B cell (primary cell): ENCODE measurements at regions not wholly inside any gene's neighbourhood (a gene's known extent, or its start where the extent isn't known, plus 50 kb on each side); places are given as distances from the start of the nearest gene placed in this dataset.

ENCODE experiments used
- ATAC-seq: fragments of 200-7000 bp; cut with Tn5 transposase; one replicate; pipeline ENCODE4 v1.10.0; 2021; ENCODE audit warnings: low read depth, mild to moderate bottlenecking, moderate number of reproducible peaks, moderate library complexity
- CTCF ChIA-PET: fragments of 350-600 bp; sonication (Branson Sonifier 250); formaldehyde crosslinking; loops from one replicate; lab custom pipeline; 2021; ENCODE audit warnings: antibody characterized with exemption, inconsistent platforms; lab: Charles Lee
- POLR2A ChIA-PET: fragments of 350-600 bp; sonication (Branson Sonifier 250); formaldehyde crosslinking; loops from one replicate; lab custom pipeline; 2021; ENCODE audit warnings: antibody characterized with exemption; lab: Charles Lee
- DNase-seq: peaks from one replicate; pipeline ENCODE4 v3.0.0; 2013
- H2AFZ ChIP-seq: 2 replicates; pipeline ENCODE4 v1.6.1; 2012; ENCODE audit warnings: mild to moderate bottlenecking, low read depth, low read length; ENCODE audit not compliant: insufficient read depth, poor library complexity, severe bottlenecking
- H3K27ac ChIP-seq, 2 donors: 1 replicate in 1 of 2; 2 replicates in 1 of 2; pipeline ENCODE4 v1.5.1; 2012 to 2013; ENCODE audit warnings: low read length in 2 of 2, mild to moderate bottlenecking in 2 of 2, moderate library complexity in 1 of 2
- H3K27me3 ChIP-seq, 4 experiments: fragments of 200-600 bp in 1 of 4; sonication (generic) in 1 of 4; replicated peaks in 1 of 4; 1 replicate in 2 of 4; 2 replicates in 2 of 4; pipeline versions ENCODE4 v1.6.1 to v1.7.0; 2013 to 2016; ENCODE audit warnings: low read length in 3 of 4, mild to moderate bottlenecking in 2 of 4, mixed read lengths in 1 of 4, moderate library complexity in 1 of 4; ENCODE audit not compliant: insufficient read depth in 4 of 4, control insufficient read depth in 3 of 4; ENCODE audit errors: control extremely low read depth in 1 of 4
- H3K36me3 ChIP-seq, 2 experiments: replicated peaks in 1 of 2; 1 replicate in 1 of 2; 2 replicates in 1 of 2; pipeline versions ENCODE4 v1.6.1 to v1.7.1; 2013; ENCODE audit warnings: low read length in 1 of 2; ENCODE audit not compliant: insufficient read depth in 2 of 2, control insufficient read depth in 1 of 2; ENCODE audit errors: control extremely low read depth in 1 of 2, extremely low read depth in 1 of 2
- H3K4me1 ChIP-seq, 2 donors: fragments of 200-600 bp in 1 of 2; sonication (generic) in 1 of 2; 1 replicate in 1 of 2; 2 replicates in 1 of 2; pipeline versions ENCODE4 v1.5.1 to v1.6.1; 2013 to 2017; ENCODE audit warnings: low read length in 2 of 2; ENCODE audit not compliant: control insufficient read depth in 2 of 2, insufficient read depth in 2 of 2
- H3K4me2 ChIP-seq: replicated peaks from 2 replicates; pipeline ENCODE3; 2012; ENCODE audit warnings: mild to moderate bottlenecking, low read depth, low read length; ENCODE audit not compliant: poor library complexity, severe bottlenecking
- H3K4me3 ChIP-seq, 5 experiments: fragments of 200-600 bp in 1 of 5; sonication (generic) in 1 of 5; 1 replicate in 3 of 5; 2 replicates in 2 of 5; pipeline versions ENCODE4 v1.5.1 to v1.7.0; 2011 to 2016; ENCODE audit warnings: low read length in 4 of 5, mild to moderate bottlenecking in 4 of 5, low read depth in 2 of 5, control low read depth in 1 of 5, moderate library complexity in 1 of 5; ENCODE audit not compliant: insufficient read depth in 1 of 5; ENCODE audit errors: control extremely low read depth in 1 of 5, extremely low read depth in 1 of 5
- H3K79me2 ChIP-seq: fragments of 200-600 bp; sonication (generic); one replicate; pipeline ENCODE4 v1.6.0; 2016; ENCODE audit warnings: low read length; ENCODE audit not compliant: control insufficient read depth, insufficient read depth
- H3K9ac ChIP-seq: fragments of 200-600 bp; sonication (generic); 2 replicates; pipeline ENCODE4 v1.6.1; 2017; ENCODE audit warnings: mild to moderate bottlenecking, low read length, moderate library complexity
- H3K9me3 ChIP-seq, 3 donors: one replicate each; pipeline versions ENCODE4 v1.6.1 to v1.7.1; 2013; ENCODE audit warnings: low read length in 2 of 3; ENCODE audit not compliant: control insufficient read depth in 2 of 3, insufficient read depth in 1 of 3; ENCODE audit errors: control extremely low read depth in 1 of 3
- H4K20me1 ChIP-seq: 2 replicates; pipeline ENCODE4 v1.6.0; 2012; ENCODE audit warnings: mild to moderate bottlenecking, low read length; ENCODE audit not compliant: insufficient read depth, control insufficient read depth, poor library complexity, severe bottlenecking
- H3K27ac Mint-ChIP-seq: one replicate; pipeline ENCODE4 v1.8.0; 2021; ENCODE audit warnings: mixed read lengths
- H3K27me3 Mint-ChIP-seq: one replicate; pipeline ENCODE4 v1.8.0; 2021; ENCODE audit warnings: mixed read lengths
- H3K4me1 Mint-ChIP-seq: one replicate; pipeline ENCODE4 v1.8.0; 2021; ENCODE audit warnings: mixed read lengths
- H3K4me3 Mint-ChIP-seq: one replicate; pipeline ENCODE4 v1.8.0; 2021; ENCODE audit warnings: mixed read lengths
- H3K9me3 Mint-ChIP-seq: one replicate; pipeline ENCODE4 v1.8.0; 2022; ENCODE audit warnings: mixed read lengths; ENCODE audit not compliant: insufficient read depth
- CTCF ChIP-seq: fragments of 200-600 bp; IDR thresholded peaks from one replicate; pipeline ENCODE4 v1.8.0; 2022; ENCODE audit warnings: antibody characterized with exemption, mild to moderate bottlenecking
- EZH2 ChIP-seq: IDR thresholded peaks from 2 replicates; pipeline ENCODE4 v1.6.1; 2012; ENCODE audit warnings: borderline replicate concordance, low read depth, mild to moderate bottlenecking, moderate library complexity, low read length; ENCODE audit not compliant: insufficient read depth, poor library complexity, severe bottlenecking
- WGBS: methylation state at CpG from one replicate; pipeline ENCODE4 v1.1.5; 2013; ENCODE audit warnings: missing lambda C conversion rate; ENCODE audit not compliant: insufficient coverage; 5-methylcytosine and 5-hydroxymethylcytosine counted together
- intact Hi-C: fragments of 100-400 bp; cut with micrococcal nuclease; formaldehyde crosslinking; loops from one replicate; pipeline ENCODE4 v1.10.0; 2022

- no peaks in the 10 kb centered on the region for H3K4me1 ChIP-seq
- POLR2A ChIA-PET = no interaction called here
- no peaks in the 10 kb centered on the region for H3K27me3 Mint-ChIP-seq
Observed at GRCh38 chr3:137297770-137298169, 340.0 kb downstream of the IL20RB start.

GRCh38 chr3:137300703-137301102 is 342.9 kb downstream of the IL20RB start:
- no peaks in the 10 kb centered on the region for H3K4me1 Mint-ChIP-seq
- H2AFZ ChIP-seq = no peak overlapping the region
- no peaks in the 10 kb centered on the region for H3K36me3 ChIP-seq
- no peaks in the 10 kb centered on the region for H4K20me1 ChIP-seq
- no peaks in the 10 kb centered on the region for H3K27me3 Mint-ChIP-seq
- no CpG with 5 or more reads among the region's 2 CpGs for WGBS
- ChIA-PET POLR2A (no interaction called here), CTCF (no interaction called here)
- intact Hi-C loops = no loop called here
- no peaks in the 10 kb centered on the region for H3K79me2 ChIP-seq
- no peak overlapping the region for H3K27ac Mint-ChIP-seq
- no peaks in the 10 kb centered on the region for H3K9me3 Mint-ChIP-seq
- no peak overlapping the region for H3K4me2 ChIP-seq
- H3K4me1 ChIP-seq = no peaks in the 10 kb centered on the region
- no peaks in the 10 kb centered on the region for H3K27me3 ChIP-seq
- TF ChIP-seq CTCF = no peak
- no peak for TF ChIP-seq EZH2
- no peak overlapping the region for H3K27ac ChIP-seq
- H3K9ac ChIP-seq = no peak overlapping the region
- no peak overlapping the region for H3K4me3 ChIP-seq
- peaks cover 0 to 3% (median 0%) of the 10 kb centered on the region in 3 donors for H3K9me3 ChIP-seq
- DNase-seq (no peak), ATAC-seq (no peak)
- H3K4me3 Mint-ChIP-seq = no peak overlapping the region

More at GRCh38 chr3:137297770-137298169, 340.0 kb downstream of the IL20RB start:
- intact Hi-C loops = no loop called here
- no peaks in the 10 kb centered on the region for H3K79me2 ChIP-seq
- Mint-ChIP-seq H3K4me3 (no peak overlapping the region), H3K27ac (no peak overlapping the region), H3K4me1 (no peaks in the 10 kb centered on the region), H3K9me3 (no peaks in the 10 kb centered on the region)
- no peaks in the 10 kb centered on the region for H3K9me3 ChIP-seq
- no peaks in the 10 kb centered on the region for H3K36me3 ChIP-seq
- no peaks in the 10 kb centered on the region for H4K20me1 ChIP-seq
- no CpG with 5 or more reads among the region's 1 CpG for WGBS
- ATAC-seq = no peak
- H3K27me3 ChIP-seq = no peaks in the 10 kb centered on the region
- no peak overlapping the region for H3K4me3 ChIP-seq
- no peak for DNase-seq
- H3K27ac ChIP-seq = no peak overlapping the region
- no peak overlapping the region for H2AFZ ChIP-seq
- H3K4me2 ChIP-seq = no peak overlapping the region
- H3K9ac ChIP-seq = no peak overlapping the region
- CTCF ChIA-PET = no interaction called here
- TF ChIP-seq EZH2 = no peak
- no peak for TF ChIP-seq CTCF
